NCI-H2227 (cell line): ENCODE measurements at regions not wholly inside any gene's neighbourhood (a gene's known extent, or its start where the extent isn't known, plus 50 kb on each side); places are given as distances from the start of the nearest gene placed in this dataset.
"Not testable (repeated sequence)": the region's sequence is repeated elsewhere in the genome, so short reads cannot be mapped to it uniquely, and the experiment has no call there.

Experiments used
- DNase-seq: peaks from one replicate; lab custom pipeline; 2025; ENCODE audit not compliant: unreplicated experiment; lab: John Stamatoyannopoulos, UW

DNA sequence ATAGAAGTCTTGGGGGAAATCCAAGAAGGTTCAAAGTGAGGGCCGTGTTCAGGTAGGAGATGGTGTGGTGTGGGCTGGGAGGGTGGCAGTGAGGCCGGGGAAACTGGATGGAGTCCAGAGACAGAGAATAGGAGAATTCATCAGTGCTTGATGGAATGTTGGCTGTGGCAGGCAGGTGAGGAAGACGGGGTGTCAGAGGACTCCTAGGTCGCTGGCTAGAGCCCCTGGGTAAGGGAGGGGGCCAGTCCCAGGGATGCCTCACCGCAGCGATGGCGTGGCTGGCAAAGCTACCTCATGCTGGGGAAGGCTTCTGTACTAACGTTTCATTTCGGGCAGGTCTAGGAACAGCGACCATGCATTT lies 373.0 kb downstream of the RPS24 start:
- no peak for DNase-seq

DNA sequence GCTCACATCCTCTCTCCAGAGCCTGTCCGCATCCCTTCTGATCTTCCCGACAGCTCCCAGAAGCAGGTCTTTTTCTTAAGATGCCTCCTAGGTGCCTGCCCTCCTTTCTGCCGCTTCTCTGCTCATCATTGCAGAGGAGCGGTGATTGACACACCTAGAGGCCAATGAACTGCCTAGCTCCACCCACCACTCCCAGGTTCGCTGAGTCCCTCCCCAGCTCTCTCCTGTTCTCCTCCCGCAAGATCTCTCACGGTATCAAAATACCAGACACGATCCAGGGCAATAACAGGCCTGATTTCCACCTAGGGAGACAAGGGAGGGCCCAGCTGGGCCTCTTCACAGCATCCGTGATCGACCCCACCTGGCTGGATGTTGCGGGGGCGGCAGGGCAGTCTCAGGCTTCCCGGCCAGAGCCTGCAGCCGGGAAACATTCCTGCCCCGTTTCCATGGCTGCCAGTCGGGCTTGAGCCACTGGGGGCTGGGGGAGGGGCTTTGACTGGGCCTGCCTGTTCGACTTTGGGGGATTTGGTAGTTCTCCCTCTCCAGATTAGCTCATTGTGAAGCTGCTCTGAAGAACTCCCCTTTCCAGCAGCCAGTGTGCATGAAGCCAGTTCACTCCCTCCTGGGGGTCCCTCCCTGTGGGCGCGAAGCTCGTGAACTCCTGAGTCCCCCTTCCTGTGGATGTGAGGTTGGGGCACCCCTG lies 373.5 kb downstream of the RPS24 start:
- peak; percentile 93 for DNase-seq

DNA sequence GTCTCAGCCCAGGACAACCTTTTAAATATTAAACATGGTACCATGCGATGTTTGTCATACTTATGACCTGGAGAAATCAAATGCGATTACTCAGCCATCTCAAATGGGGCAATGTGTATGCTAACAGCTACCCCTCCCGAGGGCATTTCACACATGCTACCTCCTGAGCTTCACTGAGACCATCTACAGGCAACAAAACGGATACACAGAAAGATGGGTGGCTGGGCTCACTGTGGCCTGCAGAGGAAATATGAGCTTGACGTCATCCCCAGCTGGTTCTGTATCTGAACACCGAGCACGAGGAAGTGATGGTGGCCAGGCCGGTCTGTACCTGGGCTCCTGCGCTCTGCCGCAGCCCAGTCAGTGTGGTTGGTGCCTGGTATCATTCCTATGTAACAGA lies 374.3 kb downstream of the RPS24 start:
- no peak for DNase-seq

DNA sequence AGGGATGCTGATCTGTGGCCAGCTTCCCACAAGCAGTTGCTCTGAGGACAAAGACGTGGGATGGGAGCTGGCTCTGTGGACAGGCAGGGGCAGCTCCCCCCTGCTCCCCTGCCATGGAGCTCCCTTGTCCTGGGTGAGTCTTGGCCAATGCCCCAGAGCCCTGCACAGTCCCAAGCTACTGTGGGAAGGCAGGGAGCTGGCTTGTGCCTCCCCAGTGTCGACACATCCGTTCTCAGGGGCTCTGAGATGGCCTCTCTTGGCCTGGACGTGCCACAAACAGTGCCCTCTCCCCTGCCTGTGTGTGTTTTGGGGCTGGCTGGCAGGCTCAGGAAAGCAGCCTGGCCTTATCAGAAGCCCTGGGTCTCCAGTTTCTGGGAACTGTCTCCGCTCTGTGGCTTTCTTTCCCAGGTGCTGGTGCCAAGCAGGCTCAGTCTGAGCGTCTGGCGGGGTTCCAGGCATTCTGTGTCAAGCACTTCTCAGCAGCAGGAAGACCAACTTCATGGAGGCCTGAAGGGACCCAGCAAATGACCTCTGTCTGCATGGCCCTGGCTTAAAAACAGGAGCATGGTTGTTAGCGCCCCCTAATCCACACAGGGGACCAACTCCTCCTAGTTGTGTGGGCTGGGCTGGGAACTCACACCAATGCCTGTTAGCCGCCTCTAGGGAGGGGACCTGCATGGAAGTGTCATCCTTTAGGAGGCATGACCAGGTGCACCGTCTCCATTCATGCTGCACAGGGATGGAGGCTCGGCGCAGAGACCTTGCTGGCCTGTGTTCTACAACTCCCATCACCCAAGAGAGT lies 375.2 kb downstream of the RPS24 start:
- no peak for DNase-seq

DNA sequence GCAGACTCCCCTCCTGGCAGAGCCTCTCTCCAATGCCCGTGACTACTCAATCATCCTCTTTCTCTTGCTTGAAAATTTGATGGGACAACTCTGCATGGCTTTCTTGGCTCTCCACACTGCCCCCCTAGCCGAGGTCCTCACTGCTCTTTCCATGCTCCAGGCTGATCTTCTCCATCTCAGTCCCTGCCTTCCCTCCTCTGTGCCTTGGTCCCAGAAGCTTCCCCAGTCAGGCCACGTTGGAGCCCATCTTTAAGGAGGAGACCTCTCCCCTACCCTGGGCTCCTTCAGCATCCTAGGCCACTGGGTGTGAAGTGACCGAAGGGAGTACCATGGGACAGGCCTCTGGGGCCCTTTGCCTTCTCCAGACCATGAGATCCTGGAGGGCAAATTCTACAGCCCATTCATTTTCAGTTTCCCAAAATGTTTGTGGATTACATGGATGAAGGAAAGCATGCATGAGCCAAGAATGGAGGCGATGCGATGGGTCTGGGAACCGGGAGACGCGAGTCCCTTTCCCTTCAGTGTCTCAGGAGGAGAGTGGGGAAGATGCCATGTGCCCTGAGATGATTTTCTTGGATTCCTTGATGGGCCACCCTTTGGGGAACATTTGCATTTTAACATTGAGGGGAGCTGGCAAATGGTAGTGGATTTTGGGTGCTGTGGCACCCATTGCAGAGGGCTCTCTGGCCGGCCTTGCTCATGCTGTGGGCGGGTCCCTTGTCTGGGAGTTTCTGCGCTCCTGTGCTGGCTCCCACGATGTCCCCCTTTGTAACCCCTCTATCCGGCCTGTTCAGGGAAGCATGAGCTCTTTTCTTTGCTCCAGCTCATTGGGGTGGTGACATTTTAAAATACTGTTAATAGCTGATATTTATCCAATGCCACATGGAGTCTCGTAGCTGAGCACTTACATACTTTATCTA lies 376.6 kb downstream of the RPS24 start:
- DNase-seq: no peak

DNA sequence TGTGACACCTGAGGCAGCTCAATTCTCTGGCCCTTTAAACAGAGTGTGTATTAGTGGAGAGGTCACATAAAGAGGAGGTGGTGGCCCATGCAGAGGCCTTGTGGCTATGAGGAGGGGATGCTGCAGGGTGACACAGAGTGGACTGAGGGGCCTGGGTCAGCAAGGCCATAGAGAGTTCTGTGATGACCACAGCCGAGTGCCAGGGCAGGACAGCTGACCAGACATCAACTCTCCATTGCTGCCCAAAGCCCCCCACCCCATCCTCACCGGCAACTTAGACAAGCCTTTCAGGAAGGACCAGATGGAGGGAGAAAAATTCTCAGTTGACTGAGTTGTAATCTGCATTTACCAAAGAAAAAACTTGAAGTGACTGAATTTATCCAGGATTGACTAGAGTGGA lies 378.1 kb downstream of the RPS24 start:
- no peak for DNase-seq

DNA sequence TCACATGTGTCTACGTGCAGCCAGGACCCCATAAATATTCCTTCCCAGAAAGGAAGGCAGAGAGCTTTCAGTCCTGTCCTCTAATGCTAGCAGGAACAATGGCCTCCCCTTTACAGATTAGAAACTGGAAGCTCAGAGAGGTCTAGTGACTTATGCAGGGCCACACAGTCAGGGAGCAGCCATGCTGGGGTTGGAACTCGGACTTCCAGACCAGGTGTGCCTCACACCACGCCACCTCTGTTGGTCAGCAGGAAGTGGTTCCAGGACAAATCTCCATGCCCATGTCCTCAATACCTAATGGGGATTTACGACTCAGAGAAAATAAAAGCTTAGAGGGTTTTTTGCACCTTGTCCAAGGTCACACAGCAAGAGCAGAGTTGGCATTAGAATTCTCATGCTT lies 378.9 kb downstream of the RPS24 start:
- DNase-seq: no peak

DNA sequence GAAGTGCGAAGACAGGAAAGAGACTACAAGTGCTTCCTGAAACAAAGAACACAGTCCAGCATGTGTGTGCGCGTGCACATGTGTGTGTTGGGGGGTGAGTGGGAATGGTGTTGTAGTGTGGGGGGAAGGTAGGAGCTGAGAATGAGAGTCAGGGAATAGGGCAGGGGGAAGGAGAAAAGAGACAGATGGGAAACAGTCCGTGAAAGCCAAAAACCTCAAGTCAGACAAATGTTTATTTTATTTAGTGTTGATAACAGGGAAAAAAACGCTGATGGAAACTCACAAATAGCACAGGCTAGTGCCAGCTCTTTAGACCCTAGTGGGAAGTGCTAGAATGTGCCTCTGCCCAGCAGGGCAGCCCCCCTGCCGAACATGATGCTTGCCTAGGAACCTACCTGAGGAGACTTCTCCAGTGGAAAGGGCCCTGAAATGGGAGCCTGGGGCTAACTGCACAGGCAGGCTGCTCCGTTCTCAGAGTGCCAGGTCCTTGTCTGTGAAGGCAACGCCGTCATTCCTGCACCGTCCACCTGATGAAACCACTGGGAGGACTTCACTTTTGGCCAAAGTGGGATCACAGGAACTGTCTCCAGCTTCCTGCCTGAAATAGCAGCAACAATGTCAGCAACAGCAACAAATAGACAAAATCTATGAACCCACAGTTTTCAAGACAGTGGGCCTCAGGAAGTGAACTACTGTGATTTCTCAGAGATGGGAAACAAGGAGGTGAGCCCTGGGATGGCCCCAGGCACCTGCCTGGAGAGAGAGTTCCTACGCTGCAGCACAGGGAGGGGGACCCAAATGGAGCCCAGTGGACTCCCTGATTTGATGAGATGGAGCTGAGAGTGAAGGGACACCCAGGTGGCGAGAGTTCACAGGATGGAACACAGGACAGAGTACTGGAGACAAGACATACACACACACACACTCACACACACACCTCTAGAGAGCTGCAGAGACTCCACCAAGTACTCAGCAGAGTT lies 379.7 kb downstream of the RPS24 start:
- no peak for DNase-seq

DNA sequence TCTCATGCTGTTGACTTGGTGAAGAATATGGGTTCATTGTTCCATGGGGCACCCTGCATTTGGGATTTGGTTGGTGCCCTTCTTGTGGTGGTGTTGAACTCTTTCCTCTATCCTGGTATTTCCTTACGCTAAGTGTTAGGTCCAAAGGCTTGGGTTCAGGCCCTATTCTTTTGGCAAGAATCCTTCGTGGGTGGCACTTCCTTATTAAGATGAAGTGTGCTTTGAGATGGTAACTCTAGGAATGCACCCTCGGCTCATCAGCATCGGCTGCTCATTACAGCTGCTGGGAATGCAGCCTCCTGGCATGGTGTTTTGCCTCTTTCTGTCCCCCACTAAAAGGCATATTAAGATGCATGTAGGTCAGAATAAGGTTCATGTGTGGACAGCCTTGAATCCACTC lies 380.7 kb downstream of the RPS24 start:
- DNase-seq: no peak

DNA sequence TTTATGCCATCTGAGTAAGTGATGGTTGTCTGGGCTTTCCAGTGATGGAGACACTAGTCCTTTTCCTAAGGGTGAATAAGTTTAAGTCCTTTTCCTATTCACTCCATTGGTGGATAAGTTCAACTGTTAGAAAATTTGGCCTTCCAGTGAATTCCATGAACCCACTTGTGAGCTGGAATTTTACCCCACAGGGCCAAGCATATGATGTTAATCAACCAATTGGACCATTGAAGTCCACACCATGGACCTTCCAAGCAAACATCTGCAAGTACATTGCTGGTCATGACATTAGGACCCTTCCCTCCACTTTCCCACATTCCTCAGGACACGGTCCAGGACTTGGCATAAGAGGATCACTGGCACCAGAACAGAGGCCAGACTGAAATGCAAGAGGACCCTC lies 381.4 kb downstream of the RPS24 start:
- no peak for DNase-seq

DNA sequence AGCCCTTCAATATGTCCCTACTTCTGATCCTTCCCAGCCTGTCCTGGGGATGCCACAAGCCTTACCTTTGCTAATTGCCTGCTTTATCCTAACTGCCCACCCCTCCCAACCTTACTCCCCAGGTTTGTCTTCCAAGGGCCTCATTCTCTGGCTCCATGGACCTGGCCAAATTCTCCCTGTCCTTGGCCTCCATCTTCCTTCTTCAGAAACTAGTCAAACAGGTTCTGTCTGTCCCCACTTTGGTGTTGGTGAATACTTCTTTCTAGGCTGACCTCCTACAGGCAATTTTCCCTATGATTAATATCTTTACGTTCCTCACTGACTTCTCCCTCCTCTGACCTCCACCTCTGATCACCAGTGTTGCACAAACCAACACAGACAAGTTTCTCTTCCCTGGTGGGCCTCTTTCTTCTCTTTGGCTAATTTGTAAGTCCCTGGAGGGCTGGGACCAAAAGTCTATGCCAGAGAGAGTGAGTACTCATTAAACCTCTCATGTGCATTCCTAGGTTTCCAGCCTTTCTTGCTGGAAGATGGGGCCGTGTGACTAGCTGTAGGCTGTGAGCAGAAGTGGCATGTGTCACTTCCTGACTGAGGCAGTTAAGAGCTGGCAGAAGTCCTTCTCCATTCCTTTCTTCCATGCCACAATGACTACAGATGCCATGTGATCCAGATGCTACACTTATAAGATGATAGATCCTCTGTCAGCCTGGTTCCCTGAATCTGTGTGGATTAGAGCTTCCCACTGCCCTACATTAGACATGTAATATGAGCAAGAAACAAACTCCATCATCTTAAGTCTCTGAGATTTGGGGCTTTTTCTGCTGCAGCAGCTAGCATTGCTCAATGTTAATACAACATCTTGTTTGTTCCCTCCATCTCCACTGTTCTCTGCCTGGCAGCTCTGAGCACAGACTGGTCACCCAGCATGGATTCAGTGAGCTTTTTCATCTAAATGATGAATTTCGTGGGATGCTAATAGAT lies 382.7 kb downstream of the RPS24 start:
- no peak for DNase-seq

DNA sequence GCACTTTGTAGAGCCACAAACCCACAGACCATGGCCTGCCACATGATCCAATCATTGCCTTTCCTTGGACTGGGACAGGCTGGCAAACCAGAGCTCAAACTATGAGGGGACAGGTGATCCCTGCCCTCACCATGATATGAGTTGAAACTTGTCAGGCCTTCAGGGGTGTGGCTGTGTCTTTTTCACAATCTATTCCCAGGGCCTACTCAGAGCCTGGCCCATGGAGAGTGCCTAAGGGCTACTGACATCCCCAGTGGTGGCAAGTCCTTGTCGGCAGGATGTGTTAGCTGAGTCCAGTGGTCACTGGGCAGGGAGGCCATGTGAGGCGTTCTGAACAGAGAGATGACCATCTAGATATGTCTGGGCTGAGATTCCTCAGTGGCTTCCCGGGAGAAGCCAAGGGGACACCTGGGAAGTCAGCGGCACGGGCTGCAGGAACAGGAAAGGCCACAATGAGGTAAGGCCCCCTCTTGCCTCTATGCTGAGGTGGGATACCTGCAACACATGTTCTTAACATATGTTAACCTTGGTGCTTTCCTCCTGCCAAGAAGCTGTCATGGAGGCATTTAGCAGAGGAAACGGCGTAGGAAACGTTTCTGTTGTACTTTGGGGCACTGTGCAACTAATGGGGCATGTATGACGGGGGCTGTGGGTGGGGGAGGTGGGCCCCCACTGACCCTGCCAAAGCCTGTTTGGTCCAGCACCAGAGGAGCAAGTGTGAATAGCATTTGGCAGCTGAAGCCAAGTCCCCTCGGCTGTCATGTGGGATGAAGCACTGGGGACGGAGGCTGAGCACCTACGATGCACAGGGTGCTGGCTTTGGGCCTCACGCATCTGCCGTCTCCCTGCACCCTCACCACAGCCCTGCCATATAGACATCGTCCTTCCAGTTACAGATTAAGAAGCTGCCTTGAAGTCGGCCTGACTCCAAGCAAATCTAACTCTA lies 384.0 kb downstream of the RPS24 start:
- DNase-seq: no peak

DNA sequence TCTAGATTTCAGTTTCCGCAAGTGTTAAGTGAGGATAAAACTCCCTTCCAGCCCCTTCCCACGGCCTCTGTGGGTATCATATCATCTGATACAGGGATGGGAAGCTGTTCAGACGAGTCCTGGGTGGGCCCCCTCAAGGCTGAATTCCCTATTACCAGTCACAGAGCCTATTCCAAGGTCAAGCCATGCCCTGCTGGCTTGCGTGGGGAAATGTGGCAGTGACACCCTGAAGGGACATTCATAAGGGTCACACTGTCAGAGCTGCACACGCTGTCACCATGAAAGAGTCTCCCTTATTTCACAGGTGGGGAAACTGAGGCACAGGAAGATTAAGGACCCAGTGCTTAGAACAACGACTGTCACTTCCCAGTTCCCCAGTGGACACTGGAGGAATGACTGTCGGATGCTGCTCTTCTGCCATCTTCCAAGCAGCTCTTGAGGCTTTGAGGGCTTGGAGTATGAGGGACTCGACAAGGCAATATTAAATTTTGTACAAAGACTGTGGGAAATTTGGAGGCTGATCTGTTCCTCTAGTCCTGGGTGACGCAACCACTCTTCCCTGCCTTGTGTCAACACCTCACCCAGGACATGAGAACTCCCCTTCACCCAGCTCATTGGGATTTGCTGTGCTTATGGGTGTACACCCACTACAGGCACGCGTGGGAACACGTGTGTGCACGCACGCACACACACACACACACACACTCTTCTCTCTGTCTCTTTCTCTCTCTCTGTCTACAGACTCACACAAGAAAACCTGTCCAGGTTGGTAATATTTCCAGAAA lies 386.0 kb downstream of the RPS24 start:
- no peak for DNase-seq

DNA sequence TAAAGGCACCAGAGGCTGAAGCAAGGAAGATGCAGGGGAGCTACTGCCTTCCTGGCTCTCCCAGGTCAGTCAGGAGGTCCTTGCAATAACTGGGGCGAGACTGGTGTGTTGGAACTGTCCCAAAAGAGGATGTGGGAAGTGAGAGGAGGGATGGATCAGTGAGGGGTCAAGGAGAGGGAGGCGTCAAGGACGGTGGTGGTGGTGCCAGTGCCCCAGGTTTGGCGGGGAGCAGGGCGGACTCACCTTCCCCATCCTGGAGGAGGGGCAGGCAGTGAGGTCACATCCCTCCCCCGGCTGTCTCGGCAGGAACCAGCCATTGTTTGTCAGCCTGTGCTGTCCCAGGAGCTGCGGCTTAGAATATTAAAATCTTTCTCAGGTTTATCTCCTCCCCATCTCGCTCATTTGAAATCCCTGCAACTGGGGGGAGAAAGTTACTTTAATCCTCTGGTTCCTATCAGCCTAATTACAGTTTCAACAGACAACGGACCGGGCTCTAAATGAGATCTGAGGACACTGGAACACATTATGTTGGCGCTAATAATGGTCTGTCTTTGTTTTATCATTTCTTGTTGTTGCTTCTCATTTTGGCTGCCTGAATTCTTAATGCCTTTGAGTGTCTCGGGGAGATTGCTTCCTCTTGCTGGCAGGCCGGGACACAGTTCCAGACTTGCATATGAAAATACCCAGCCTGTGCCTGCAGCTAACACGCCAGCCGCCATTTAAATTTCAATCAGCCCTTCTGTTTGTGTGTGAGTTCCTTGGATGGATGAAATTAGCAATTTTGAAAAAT lies 387.5 kb downstream of the RPS24 start:
- no peak for DNase-seq

DNA sequence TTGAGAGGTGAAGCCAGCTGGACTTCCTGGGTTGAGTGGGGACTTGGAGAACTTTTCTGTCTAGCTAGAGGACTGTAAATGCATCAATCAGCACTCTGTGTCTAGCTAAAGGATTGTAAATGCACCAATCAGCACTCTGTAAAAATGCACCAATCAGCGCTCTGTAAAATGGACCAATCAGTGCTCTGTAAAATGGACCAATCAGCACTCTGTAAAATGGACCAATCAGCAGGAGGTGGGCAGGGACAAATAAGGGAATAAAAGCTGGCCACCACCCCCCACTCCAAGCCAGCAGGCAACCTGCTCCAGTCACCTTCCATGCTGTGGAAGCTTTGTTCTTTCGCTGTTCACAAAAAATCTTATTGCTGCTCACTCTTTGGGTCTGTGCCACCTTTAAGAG lies 390.4 kb downstream of the RPS24 start:
- DNase-seq: not testable (repeated sequence)

DNA sequence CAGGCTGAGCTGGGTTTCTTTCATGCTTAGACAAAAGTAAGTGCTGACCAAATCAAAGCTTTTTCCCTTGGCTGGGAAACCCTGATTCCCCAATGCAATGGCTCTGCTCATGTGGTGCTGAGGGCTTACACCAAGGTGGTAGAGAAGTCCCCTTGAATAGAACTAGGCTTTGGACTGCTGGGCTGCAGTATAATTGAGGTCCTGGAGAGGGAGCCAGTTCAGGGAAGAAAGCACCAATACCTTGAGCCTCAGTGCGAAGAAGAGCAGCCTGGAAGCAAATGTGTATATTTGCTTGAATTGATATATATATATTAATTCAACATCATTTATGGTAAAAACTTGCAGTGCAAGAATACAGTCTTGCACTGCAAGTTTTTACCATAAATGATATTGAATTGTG lies 391.1 kb downstream of the RPS24 start:
- DNase-seq: no peak

DNA sequence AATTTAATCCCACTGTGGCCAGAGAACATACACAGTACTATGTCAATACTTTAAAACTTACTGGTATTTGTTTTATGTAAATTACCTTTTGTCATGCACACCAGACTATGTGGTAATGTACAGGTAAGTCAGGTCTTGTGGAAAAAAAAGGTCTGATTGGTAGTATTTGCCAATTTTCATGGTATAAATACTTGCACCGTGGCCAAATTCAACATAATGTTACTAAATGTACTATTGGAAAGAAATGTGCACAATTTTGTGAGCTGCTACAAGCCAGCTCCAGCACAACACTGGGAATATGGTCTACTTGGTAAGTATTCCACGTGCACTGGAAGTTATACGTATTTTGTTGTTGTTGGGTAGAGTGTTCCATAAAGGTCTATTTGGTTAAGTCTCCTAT lies 392.5 kb downstream of the RPS24 start:
- no peak for DNase-seq
